ENCODE measurements at regions not wholly inside any gene's neighbourhood (a gene's known extent, or its start where the extent isn't known, plus 50 kb on each side); places are given as distances from the start of the nearest gene placed in this dataset.

- TF ChIP-seq CTCF (conservative IDR thresholded peaks at IDR 0.05; ENCODE audit: low read length) = no peak
- TF ChIP-seq EZH2phosphoT487 (IDR thresholded peaks at IDR 0.05; ENCODE audit: borderline replicate concordance) = no peak
Observed at GRCh38 chr7:32170838-32171237, 100.6 kb upstream of the PDE1C start.

All from Loucy (cell line).